HPDE6-E6E7 (cell line): ENCODE measurements at regions not wholly inside any gene's neighbourhood (a gene's known extent, or its start where the extent isn't known, plus 50 kb on each side); places are given as distances from the start of the nearest gene placed in this dataset.
"Not testable (repeated sequence)": the region's sequence is repeated elsewhere in the genome, so short reads cannot be mapped to it uniquely, and the experiment has no call there.

Experiments
- DNase-seq: peaks from one replicate; pipeline ENCODE4 v3.0.0; 2011; ENCODE audit warnings: missing footprints; ENCODE audit errors: extremely low spot score

GRCh38 chr13:70520275-70521036 is 412.2 kb upstream of the KLHL1 start:
- no peak for DNase-seq

- DNase-seq: no peak
These were observed 409.8 kb upstream of the KLHL1 start for GRCh38 chr13:70518081-70518480.

DNA sequence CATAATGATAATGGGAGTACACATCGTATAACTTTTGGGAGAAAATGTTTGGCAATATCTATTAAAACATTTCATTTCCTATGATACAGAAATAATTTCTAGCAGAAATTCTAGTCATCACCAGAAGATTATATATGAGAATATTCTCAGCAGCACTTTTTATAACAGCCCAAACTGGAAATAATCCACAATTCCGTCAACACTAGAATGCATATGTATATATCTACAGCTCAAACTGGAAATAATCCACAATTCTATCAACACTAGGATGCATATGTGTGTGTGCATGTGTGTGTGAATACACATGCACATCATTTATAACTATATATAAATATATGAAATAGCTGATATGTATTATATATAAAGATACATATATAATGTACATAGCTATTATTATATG is 408.0 kb upstream of the KLHL1 start:
- DNase-seq: no peak

DNA sequence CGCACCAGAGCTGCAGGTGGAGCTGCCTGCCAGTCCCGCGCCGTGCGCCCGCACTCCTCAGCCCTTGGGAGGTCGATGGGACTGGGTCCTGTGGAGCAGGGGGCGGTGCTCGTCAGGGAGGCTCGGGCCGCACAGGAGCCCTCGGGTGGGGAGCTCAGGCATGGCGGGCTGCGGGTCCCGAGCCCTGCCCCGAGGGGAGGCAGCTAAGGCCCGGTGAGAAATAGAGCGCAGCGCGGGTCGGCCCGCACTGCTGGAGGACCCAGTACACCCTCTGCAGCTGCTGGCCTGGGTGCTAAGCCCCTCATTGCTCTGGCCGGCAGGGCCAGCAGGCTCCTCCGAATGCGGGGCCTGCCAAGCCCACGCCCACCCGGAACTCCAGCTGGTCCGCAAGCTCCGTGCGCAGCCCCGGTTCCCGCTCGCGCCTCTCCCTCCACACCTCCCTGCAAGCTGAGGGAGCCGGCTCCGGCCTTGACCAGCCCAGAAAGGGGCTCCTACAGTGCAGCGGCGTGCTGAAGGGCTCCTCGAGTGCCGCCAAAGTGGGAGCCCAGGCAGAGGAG is 403.7 kb upstream of the KLHL1 start:
- DNase-seq: not testable (repeated sequence)

DNA sequence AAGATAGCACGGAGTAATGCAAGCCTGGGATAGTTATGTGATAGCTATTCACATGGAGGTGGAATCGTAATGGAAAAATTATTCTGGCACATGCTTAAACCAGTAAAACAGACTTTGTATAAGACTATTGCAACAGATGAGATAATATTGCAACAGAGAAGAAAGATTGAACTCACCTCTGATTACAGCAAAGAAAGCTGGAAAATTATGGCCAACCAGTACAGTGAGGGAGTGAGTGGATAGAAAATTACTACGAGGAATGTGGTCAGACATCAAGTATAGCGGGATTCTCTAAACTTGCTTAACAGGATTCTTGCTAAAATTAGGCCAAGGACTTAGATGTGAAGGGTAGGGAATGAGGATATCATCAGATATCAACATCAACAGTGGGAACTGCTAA is 397.6 kb upstream of the KLHL1 start:
- DNase-seq: no peak

GRCh38 chr13:70502944-70503343 is 394.7 kb upstream of the KLHL1 start:
- DNase-seq: no peak

GRCh38 chr13:70490320-70490935 is 382.2 kb upstream of the KLHL1 start:
- no peak for DNase-seq

GRCh38 chr13:70484931-70485330 is 376.7 kb upstream of the KLHL1 start:
- no peak for DNase-seq

- no peak for DNase-seq
These were observed 375.5 kb upstream of the KLHL1 start for GRCh38 chr13:70483599-70484276.

DNA sequence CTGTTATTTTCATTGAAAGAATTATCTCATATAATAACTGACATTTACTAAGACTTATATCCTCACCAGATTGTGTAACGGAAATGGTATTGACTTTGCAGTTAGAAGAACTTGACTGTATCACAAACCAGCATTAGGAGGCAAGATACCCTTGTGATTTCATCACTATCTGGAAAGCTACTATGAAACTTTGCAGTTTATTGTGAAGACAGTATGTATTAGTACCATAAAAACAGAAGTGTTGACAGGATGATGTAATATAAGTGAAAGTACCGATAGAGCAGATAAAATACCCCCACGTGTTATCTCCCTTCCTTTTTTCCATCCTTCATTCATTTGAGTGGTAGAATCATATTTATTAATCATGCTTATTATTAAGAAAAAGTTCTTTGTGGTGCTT is 365.7 kb upstream of the KLHL1 start:
- no peak for DNase-seq

GRCh38 chr13:70469077-70469476 is 360.8 kb upstream of the KLHL1 start:
- DNase-seq: no peak

GRCh38 chr13:70457474-70457873 is 349.2 kb upstream of the KLHL1 start:
- no peak for DNase-seq

DNA sequence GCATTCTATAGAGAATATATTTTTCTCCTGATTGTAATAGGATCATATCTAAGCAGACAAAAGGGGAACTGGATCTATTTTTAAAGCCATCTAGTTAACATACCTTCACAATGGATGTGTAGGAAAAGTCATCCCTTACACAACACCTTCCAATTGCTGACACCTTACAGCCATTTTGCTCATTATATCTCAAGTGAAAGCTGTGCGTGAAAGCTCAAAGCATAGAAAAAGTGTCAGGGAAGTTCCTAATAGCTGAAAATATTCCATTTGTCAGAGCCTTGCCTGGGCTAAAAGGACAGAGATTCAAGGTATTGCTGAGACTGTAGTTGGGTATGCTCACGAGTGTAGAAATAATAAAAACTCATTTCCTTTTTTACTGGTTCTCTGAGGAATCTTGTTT is 340.6 kb upstream of the KLHL1 start:
- no peak for DNase-seq

- DNase-seq: no peak
These were observed 324.1 kb upstream of the KLHL1 start for GRCh38 chr13:70432276-70432805.

GRCh38 chr13:70430256-70430655 is 322.0 kb upstream of the KLHL1 start:
- DNase-seq: no peak

- no peak for DNase-seq
These were observed 316.7 kb upstream of the KLHL1 start for GRCh38 chr13:70424928-70425327.

GRCh38 chr13:70424428-70424827 is 316.2 kb upstream of the KLHL1 start:
- DNase-seq: no peak

DNA sequence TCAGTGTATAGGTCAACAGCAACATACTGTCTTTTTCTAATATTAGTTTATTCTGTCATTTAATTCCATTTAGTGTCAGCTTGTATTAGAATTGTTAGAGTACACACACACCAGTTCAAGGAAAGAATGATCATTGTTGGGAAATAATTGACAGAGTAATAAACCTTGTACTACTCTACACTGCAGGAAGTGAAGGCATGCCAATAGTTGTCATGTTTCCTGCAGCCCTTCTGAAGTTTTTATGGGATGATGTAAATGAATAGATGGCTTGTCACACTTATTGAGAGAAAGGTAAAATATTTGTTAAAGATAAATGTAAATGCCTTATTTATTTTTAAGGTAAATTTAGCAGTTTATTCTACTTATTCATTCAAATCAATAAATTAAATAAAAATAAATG is 306.9 kb upstream of the KLHL1 start:
- DNase-seq: no peak

- DNase-seq: no peak
These were observed 300.6 kb upstream of the KLHL1 start for GRCh38 chr13:70408865-70409264.

DNA sequence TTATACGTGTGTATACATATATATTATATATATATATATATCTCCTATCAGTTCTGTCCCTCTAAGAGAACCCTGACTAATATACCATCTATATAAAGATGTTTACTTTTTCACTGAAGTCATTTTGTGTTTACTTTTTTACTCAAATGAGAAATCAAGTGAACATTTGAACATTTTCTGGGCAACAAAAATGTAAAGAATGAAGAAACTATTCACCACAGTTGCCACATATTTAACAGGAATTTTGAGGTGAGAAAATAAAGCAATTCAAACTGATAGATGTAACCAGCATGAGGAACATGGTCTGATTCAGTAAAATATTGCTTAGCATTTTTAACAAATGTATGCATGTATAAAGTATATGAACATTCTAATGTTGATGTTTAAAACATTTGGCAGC is 299.2 kb upstream of the KLHL1 start:
- no peak for DNase-seq

- no peak for DNase-seq
These were observed 297.0 kb upstream of the KLHL1 start for GRCh38 chr13:70405266-70405665.

DNA sequence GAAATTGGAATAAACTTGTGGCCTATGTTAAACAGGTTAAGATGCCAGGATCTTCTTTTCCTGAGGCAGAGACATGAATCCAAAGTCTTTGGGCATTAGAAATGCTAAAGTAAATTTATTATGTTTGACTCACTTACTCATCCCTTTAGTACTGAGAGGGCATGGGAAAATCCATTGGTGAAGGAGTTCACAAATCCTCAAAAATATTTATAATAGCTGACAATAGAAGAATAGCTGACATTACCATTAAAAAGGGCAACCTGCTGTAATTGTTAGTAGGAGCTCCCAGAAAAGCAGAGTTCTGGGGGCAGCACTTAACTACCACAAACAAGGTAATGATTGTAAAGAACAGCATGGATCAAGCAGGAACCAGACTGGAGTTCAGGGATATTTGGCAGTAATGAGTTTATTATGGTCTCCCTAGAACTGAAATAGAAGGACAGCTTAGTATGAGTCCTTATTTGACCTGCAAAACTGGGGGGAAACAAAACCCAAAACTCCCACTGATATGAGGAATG is 285.8 kb upstream of the KLHL1 start:
- DNase-seq: no peak
